Frontal cortex (tissue), 3 donors: ENCODE measurements at regions not wholly inside any gene's neighbourhood (a gene's known extent, or its start where the extent isn't known, plus 50 kb on each side); places are given as distances from the start of the nearest gene placed in this dataset.
"Not testable (repeated sequence)": the region's sequence is repeated elsewhere in the genome, so short reads cannot be mapped to it uniquely, and the experiment has no call there.

Experiments
- DNase-seq, 2 donors: peaks; one replicate each; pipeline ENCODE4 v3.0.0; 2012; ENCODE audit warnings: low spot score in 2 of 2
- FAIRE-seq: peaks from 2 replicates; lab custom pipeline; 2012; peaks lifted over from hg19 to GRCh38; lab: Jason Lieb, UNC
- donor health status: control.
- donor health status: control.
- donor health status: control.

- DNase-seq (no peak), FAIRE-seq (no peak)
Observed at GRCh38 chr6:164356814-164357213, 942.3 kb downstream of the QKI start.

- DNase-seq (no peak), FAIRE-seq (no peak)
Observed at GRCh38 chr6:164347455-164347854, 932.9 kb downstream of the QKI start.

DNA sequence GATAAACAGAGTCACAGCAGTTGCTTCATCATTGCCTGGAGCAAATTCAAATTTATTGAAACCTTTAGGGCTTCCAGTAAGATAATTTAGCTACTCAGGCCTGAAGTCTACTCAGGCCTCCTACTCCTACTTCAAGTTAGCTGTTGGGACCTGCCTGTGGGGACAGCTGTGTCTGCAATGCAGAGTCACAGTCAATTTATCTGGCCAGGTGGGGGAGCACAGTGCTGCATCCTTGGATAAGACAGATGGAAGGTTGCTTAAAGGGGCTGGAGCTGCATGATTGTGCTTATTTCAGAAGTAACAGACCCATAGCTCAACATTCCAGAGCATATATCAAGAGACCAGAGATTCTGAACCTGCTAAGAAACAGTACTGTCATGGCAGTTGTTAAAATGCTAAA lies 932.1 kb downstream of the QKI start:
- no peak for DNase-seq
- no peak for FAIRE-seq

DNA sequence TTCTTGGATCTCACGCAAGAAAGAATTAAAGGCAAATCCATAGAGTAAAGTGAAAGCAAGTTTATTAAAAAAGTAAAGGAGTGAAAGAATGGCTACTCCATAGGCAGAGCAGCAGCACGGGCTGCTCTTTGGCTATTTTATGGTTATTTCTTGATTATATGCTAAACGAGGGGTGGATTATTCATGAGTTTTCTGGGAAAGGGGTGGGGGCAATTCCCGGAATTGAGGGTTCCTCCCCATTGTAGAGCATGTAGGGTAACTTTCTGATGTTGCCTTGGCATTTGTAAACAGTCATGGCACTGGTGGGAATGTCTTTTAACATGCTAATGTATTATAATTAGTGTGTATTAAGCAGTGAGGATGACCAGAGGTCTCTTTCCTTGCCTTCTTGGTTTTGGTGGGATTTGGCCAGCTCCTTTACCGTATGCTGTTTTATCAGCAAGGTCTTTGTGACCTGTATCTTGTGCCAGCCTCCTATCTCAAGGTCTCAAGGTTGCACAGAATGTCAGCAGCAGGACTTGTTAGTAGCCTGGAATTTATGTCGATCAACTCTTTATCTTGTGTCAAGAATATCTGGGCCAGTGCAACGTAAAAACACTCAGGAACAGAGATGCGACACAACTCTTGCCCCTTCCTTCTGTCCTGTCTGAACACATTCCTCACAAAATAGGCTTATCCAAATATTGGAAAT lies 931.4 kb downstream of the QKI start:
- no peak for DNase-seq
- no peak for FAIRE-seq

- DNase-seq (no peak), FAIRE-seq (no peak)
Observed at GRCh38 chr6:164345327-164345726, 930.8 kb downstream of the QKI start.

DNA sequence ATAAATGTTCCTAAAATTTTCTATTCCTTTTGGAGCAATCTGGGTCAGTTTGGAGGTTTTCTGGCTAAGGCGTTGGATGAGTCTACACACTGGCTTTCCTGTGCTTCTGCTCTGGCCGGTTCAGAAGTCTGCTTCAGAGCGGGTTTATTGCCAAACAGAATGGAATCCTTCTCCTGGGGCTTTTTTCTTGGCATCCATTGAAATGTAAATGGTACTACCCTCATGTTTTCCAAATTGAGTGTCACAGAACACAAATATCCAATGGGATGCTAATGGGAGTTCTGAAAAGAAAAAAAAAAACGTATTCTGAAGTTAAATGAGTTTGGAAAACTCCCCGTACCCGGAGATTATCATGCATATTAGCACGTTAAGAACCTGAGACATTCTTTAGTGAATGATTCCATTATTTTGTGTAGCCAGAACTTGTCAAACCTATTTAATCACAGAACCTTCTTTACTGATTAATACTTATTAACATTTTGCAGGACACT lies 930.3 kb downstream of the QKI start:
- FAIRE-seq = no peak

DNA sequence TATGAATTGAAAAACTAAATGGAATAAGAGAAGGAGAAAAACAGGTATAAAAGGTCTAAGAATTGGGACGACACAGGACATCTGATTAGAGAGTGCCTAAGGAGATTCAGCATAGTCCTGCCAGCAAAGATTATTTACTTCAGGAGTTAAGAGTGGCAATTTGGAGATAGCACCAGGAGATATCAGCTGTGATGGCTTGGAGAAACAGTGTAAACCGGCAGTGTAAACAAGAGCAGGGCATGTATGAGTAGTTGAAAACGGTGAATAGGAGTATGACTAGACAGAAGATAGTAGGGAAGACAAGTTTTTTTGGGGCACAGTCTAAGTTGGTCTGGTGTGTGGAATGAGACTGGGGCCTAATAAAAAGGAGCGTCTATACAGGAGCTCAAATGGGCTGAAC lies 924.9 kb downstream of the QKI start:
- not testable (repeated sequence) for DNase-seq, FAIRE-seq

More for the DNA sequence above, 930.3 kb downstream of the QKI start:
- peak in 1 of 2 donors; percentile 11 for DNase-seq

DNA sequence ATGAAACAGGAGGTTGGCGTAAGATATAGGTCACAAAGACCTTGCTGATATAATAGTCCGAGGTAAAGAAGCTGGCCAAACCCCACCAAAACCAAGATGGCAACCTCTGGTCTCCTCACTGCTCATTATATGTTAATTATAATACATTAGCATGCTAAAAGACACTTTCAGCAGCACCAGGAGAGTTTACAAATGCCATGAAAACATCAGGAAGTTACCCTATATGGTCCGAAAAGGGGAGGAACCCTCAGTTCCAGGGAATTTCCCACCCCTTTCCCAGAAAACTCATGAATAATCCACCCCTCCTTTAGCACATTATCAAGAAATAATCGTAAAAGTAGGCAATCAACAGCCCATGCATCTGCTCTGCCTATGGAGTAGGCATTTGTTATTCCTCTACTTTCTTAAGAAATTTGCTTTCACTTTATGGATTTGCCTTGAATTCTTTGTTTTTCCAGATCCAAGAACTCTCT lies 923.4 kb downstream of the QKI start:
- no peak for DNase-seq
- no peak for FAIRE-seq

DNA sequence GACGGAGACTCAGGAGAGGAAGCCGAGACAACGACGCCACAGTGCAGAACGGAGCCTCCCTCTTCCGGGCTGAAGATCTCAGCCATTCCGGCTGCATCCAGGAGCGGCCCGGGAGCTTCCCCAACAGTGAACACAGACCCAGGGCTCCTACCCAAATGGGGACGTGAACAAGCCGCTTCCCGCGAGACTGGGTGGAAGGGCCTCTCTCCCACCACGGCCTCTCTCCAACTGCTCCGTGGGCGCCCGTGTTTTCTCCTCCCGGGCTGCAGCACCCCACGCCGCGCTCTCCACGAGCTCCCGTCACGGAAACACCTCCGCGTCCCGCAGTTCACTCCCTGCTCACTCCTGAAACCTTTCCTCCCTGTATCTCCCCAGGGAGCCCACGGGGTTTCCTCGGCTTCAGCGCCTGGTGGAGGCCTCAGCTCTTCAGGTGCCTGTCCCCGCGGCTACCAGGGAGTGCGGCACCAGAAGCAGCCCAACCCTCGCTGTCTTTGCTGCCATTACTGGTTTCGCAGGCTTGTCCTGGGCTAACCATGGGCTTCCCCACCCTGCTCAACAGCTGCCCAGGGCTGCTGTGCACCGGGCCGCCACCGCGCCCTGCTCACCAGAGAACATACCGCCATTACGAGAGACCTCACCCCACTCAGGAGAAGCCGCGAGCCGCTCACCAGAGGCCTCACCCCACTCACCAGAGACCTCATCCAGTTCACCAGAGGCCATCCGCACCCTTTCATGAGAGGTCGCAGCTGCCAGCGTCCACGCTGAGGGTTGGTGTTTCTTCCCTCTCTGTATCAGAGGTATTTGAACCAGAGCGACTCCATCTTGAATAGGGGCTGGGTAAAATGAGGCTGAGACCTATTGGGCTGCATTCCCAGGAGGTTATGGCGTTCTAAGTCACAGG lies 922.8 kb downstream of the QKI start:
- FAIRE-seq = no peak
- DNase-seq = no peak

- no peak for FAIRE-seq
Observed at GRCh38 chr6:164336455-164336854, 921.9 kb downstream of the QKI start.

GRCh38 chr6:164331026-164331425 lies 916.5 kb downstream of the QKI start:
- DNase-seq (no peak), FAIRE-seq (no peak)

More at GRCh38 chr6:164336455-164336854, 921.9 kb downstream of the QKI start:
- DNase-seq = no peak

DNA sequence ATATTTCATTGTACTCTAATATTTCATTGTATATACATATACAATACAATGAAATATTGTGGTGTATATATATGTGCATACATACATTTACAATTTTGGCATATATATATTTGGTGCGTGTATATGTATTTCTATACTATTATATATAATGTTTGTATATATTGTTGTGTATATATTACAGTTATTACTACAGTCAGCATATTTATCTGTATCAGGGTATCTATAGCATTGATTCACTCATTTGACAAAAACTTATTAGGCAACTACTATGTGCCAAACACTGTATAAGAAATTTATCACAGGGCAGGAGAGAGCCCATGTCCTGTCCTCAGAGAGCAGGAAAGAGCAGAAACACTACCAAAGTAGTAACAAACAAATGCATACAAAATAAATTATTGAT lies 910.6 kb downstream of the QKI start:
- DNase-seq (no peak), FAIRE-seq (no peak)

DNA sequence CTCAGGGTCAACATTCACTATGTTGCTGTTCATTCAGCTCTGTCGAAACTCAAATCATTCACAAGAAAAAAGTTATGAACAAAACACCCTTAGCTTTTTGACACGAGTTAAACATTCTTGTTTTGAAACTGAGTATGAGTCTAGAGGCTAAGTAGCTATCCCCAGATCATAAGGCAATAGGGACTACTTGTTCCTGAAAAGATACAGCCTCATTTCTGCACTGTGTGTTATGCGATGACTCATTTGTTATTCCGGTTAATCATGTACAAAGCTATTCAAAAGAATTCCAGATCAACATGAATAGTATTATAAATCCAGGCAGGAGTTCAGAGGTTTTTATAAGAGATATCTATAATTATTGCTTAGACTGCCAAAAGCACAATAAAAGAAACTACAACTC lies 908.0 kb downstream of the QKI start:
- DNase-seq (no peak), FAIRE-seq (no peak)

GRCh38 chr6:164321297-164321696 lies 906.8 kb downstream of the QKI start:
- FAIRE-seq (no peak), DNase-seq (no peak)

DNA sequence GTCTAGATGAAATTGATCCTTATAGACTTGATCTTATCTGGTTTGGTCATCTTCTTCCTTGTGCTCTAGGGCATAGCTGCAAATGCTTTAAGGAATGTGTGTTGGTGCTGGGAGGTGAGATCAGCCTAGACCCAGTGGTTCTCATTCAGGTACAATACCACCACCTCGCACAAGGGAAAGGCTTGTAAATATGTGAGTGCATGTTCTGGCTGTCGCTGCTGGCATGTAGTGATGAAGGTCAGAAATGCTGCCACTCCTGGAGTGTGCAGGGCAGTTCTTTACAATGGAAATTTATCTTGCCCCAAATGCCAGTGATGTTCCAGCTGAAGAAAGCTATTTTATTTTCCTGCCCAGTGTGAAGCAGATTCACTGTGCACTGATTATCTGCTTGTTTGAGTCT lies 900.9 kb downstream of the QKI start:
- FAIRE-seq (no peak), DNase-seq (no peak)

- FAIRE-seq (no peak), DNase-seq (no peak)
Observed at GRCh38 chr6:164308339-164308738, 893.8 kb downstream of the QKI start.

DNA sequence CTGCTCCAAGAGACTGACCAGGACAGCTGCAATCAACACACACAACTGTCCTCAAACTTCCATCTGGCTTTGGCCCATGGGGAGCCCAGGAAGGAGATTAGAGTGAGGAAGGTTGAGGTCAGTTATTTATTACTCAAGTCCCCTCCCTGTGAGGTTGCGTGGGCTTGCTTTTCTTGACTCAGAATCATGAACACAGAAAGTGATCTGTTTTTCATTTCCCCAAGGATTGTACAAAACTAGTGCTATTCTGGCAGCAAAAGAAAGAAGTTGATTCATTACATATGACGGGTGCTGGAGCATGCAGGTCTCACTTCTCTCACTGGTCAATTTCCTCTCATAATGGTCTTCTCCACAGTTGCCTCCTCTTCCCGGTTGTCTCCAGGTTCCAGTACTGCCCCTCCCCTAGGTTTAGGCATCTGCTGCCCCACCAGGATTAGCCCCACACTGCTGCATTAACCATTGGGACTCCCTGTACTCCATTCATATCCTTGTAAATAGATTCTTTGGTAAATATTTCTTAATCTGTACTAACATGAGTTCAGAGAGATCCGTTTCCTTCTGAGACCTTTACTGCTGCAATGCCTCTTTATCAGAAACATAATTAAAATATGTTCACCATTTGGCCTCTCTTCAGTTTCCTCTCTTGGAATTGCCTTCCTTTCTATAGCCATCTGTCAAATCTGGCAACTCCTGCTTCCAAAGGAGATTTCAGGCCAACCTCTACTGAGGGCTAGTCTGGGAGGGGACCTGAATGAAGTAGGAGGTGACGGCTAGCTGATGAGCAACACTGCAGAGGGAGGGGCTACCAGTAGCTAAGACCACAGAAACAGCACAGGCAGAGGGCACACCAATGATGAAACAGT lies 888.8 kb downstream of the QKI start:
- FAIRE-seq (no peak), DNase-seq (no peak)

- DNase-seq (no peak), FAIRE-seq (no peak)
Observed at GRCh38 chr6:164296411-164296810, 881.9 kb downstream of the QKI start.

GRCh38 chr6:164294047-164294784 lies 879.7 kb downstream of the QKI start:
- DNase-seq (no peak), FAIRE-seq (no peak)
